Gastrocnemius medialis (tissue), 4 donors: ENCODE measurements at regions not wholly inside any gene's neighbourhood (a gene's known extent, or its start where the extent isn't known, plus 50 kb on each side); places are given as distances from the start of the nearest gene placed in this dataset.

Experiments used
- ATAC-seq, 2 donors: fragments of 150-250 bp; one replicate each; pipeline ENCODE4 v1.9.1; 2016
- DNase-seq, 2 donors: peaks; one replicate each; pipeline ENCODE4 v3.0.0-alpha.2; 2019
- H3K27ac ChIP-seq, 4 donors: fragments of 200-600 bp; sonication (generic); 1 replicate in 1 of 4; 2 replicates in 3 of 4; pipeline ENCODE4 v1.5.1; 2016 to 2018; ENCODE audit warnings: mild to moderate bottlenecking in 2 of 4, moderate library complexity in 1 of 4
- H3K27me3 ChIP-seq, 3 donors: fragments of 200-600 bp; sonication (generic) in 2 of 3; 1 replicate in 1 of 3; 2 replicates in 2 of 3; pipeline versions ENCODE4 v1.5.1 to v1.6.0; 2016 to 2019; ENCODE audit warnings: mild to moderate bottlenecking in 1 of 3, moderate library complexity in 1 of 3
- H3K36me3 ChIP-seq, 2 donors: fragments of 200-600 bp; sonication (generic) in 1 of 2; one replicate each; pipeline ENCODE4 v1.5.1; 2017 to 2018
- H3K4me1 ChIP-seq, 2 donors: fragments of 200-600 bp; sonication (generic) in 1 of 2; one replicate each; pipeline ENCODE4 v1.5.1; 2016 to 2017; ENCODE audit warnings: mild to moderate bottlenecking in 2 of 2
- H3K4me3 ChIP-seq, 4 donors: fragments of 200-600 bp; sonication (generic) in 3 of 4; 1 replicate in 1 of 4; 2 replicates in 3 of 4; pipeline ENCODE4 v1.5.1; 2016 to 2019; ENCODE audit warnings: mild to moderate bottlenecking in 2 of 4
- H3K9me3 ChIP-seq, 3 donors: fragments of 200-600 bp; sonication (generic) in 2 of 3; 1 replicate in 1 of 3; 2 replicates in 2 of 3; pipeline ENCODE4 v1.5.1; 2016 to 2019
- CTCF ChIP-seq, 5 experiments: fragments of 450-650 bp in 3 of 5; fragments of 200-600 bp in 2 of 5; sonication (generic) in 2 of 5; IDR thresholded peaks in 4 of 5; conservative IDR thresholded peaks in 1 of 5; 1 replicate in 4 of 5; 2 replicates in 1 of 5; pipeline ENCODE4 v1.5.1; 2016 to 2019; ENCODE audit warnings: antibody characterized with exemption in 5 of 5, mild to moderate bottlenecking in 3 of 5, moderate library complexity in 3 of 5
- POLR2A ChIP-seq, 2 donors: fragments of 450-650 bp; IDR thresholded peaks; one replicate each; pipeline ENCODE4 v1.6.1; 2017; ENCODE audit warnings: antibody characterized with exemption in 2 of 2, mild to moderate bottlenecking in 2 of 2, moderate library complexity in 2 of 2
- in situ Hi-C, 4 donors: fragments of 200-750 bp; cut with MboI; loops; one replicate each; pipeline versions ENCODE4 v1.15.0 to v1.8.0; 2017; ENCODE audit warnings: low sequenced_read_pairs in 4 of 4
- intact Hi-C: fragments of 100-400 bp; cut with DNase I; formaldehyde crosslinking; loops from one replicate; pipeline ENCODE4 v1.15.1; 2023; ENCODE audit warnings: low total_unique reads

- Histone ChIP-seq H3K27ac (no peak overlapping the region), H3K27me3 (no peaks in the 10 kb centered on the region), H3K4me1 (no peaks in the 10 kb centered on the region), H3K4me3 (no peak overlapping the region), H3K36me3 (no peaks in the 10 kb centered on the region), H3K9me3 (no peaks in the 10 kb centered on the region)
- no peak for ATAC-seq
- intact Hi-C loops: no loop called here
- in situ Hi-C loops: loop anchor here in 3 of 4 donors (25.0 kb wide), 2 partner anchors 483 to 858 kb away; partner anchors contain the start of gene HDAC4 (in 1 of the 3)
- no peak for DNase-seq
- TF ChIP-seq POLR2A (IDR thresholded peaks at IDR 0.05): no peak
- TF ChIP-seq CTCF (IDR thresholded peaks at IDR 0.05 in 4 of 5, conservative IDR thresholded peaks at IDR 0.05 in 1 of 5): no peak
Measured at GRCh38 chr2:239895669-239896068, 129.5 kb downstream of the NDUFA10 start.

- TF ChIP-seq CTCF (IDR thresholded peaks at IDR 0.05 in 4 of 5, conservative IDR thresholded peaks at IDR 0.05 in 1 of 5) (no peak), POLR2A (IDR thresholded peaks at IDR 0.05) (no peak)
- in situ Hi-C loops (loop anchor here in 3 of 4 donors (25.0 kb wide), 2 partner anchors 483 to 858 kb away; partner anchors contain the start of gene HDAC4 (in 1 of the 3)), intact Hi-C loops (no loop called here)
- no peak for ATAC-seq
- no peaks in the 10 kb centered on the region for H3K9me3 ChIP-seq
- DNase-seq: no peak
- no peaks in the 10 kb centered on the region for H3K4me1 ChIP-seq
- no peaks in the 10 kb centered on the region for H3K27me3 ChIP-seq
- H3K27ac ChIP-seq: no peak overlapping the region
- H3K36me3 ChIP-seq: no peaks in the 10 kb centered on the region
- no peak overlapping the region for H3K4me3 ChIP-seq
Measured at GRCh38 chr2:239895116-239895515, 130.0 kb downstream of the NDUFA10 start.

GRCh38 chr2:239894276-239894675, 130.9 kb downstream of the NDUFA10 start:
- ATAC-seq (no peak), DNase-seq (no peak)
- intact Hi-C loops: no loop called here
- H3K36me3 ChIP-seq: no peaks in the 10 kb centered on the region
- H3K9me3 ChIP-seq: no peaks in the 10 kb centered on the region
- H3K4me1 ChIP-seq: no peaks in the 10 kb centered on the region
- no peak overlapping the region for H3K27ac ChIP-seq
- in situ Hi-C loops: loop anchor here in 3 of 4 donors (25.0 kb wide), 2 partner anchors 482 to 857 kb away; partner anchors contain the start of gene HDAC4 (in 1 of the 3)
- TF ChIP-seq POLR2A (IDR thresholded peaks at IDR 0.05) (no peak), CTCF (IDR thresholded peaks at IDR 0.05 in 4 of 5, conservative IDR thresholded peaks at IDR 0.05 in 1 of 5) (no peak)
- no peak overlapping the region for H3K4me3 ChIP-seq
- no peaks in the 10 kb centered on the region for H3K27me3 ChIP-seq

- intact Hi-C loops (no loop called here), in situ Hi-C loops (loop anchor here in 3 of 4 donors (25.0 kb wide), 2 partner anchors 481 to 856 kb away; partner anchors contain the start of gene HDAC4 (in 1 of the 3))
- Histone ChIP-seq H3K27ac (no peak overlapping the region), H3K27me3 (no peaks in the 10 kb centered on the region), H3K36me3 (no peaks in the 10 kb centered on the region), H3K9me3 (no peaks in the 10 kb centered on the region), H3K4me3 (no peak overlapping the region), H3K4me1 (no peaks in the 10 kb centered on the region)
- ATAC-seq (no peak), DNase-seq (no peak)
- TF ChIP-seq CTCF (IDR thresholded peaks at IDR 0.05 in 4 of 5, conservative IDR thresholded peaks at IDR 0.05 in 1 of 5) (no peak), POLR2A (IDR thresholded peaks at IDR 0.05) (no peak)
Measured at GRCh38 chr2:239893236-239893515, 132.0 kb downstream of the NDUFA10 start.
